ENCODE measurements at regions not wholly inside any gene's neighbourhood (a gene's known extent, or its start where the extent isn't known, plus 50 kb on each side); places are given as distances from the start of the nearest gene placed in this dataset.
"Not testable (repeated sequence)": the region's sequence is repeated elsewhere in the genome, so short reads cannot be mapped to it uniquely, and the experiment has no call there.

DNA sequence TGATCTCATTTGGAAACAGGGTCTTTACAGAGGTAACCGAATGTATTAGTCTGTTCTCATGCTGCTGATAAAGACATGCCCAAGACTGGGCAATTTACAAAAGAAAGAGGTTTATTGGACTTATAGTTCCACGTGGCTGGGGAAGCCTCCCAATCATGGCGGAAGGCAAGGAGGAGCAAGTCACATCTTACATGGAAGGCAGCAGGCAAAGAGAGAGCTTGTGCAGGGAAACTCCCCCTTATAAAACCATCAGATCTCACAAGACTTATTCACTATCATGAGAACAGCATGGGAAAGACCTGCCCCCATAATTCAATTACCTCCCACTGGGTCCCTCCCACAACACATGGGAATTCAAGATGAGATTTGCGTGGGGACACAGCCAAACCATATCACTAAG is 171.8 kb upstream of the ID2 start:
- intact Hi-C loops (cut with micrococcal nuclease) = not testable (repeated sequence)

DNA sequence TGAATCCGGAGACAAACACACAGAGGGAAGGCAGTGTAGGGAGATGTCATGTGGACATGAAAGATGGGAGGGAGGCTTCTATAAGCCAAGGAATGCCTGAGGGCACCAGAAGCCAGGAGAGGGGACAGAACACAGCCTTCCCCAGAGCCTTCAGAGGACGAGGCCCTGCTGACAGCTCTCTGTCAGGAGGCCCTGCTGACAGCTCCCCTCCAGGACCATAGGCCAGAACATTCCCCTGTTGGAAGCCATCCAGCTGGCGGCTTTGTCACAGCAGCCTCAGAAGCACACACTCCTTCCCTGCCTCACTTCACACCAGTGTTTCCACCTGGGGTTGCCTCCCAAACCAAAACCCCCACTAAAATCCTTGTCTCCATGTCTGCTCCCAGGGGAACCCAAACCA is 171.3 kb upstream of the ID2 start:
- intact Hi-C loops (cut with micrococcal nuclease) = no loop called here

DNA sequence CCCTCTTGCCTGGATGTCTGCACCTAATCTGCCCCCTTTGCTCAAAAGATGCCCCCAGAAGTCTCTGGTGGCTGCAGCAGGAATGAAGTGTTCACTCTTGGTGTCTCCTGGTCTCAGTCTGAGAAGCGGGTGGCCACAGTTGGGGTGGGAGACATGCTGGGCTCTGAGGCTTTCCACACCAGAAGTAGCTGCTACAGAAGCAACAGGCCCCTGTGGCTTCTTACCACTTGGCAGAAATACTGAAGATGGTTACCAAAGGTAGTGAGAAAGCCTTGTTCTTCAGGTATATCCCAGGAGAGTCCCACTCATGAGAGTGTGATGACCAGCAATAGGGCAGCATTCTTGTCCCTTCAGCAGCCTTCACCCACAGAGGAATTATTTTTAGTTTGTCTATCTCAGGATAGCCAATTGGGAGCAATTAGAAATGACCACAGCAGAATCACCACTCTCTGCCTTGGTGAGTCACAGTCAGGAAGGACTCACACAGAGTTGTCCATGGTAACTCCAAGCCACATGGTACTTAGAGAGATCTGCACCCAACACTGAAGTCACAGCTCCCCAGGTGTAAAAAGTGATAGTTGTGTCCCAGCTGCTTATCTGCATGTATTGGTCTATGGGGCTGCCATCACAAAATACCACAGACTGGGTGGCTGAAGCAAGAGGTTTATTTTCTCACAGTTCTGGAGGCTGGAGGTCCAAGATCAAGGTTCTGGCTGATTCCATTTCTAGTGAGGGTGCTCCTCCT is 169.8 kb upstream of the ID2 start:
- intact Hi-C loops (cut with micrococcal nuclease) = no loop called here

DNA sequence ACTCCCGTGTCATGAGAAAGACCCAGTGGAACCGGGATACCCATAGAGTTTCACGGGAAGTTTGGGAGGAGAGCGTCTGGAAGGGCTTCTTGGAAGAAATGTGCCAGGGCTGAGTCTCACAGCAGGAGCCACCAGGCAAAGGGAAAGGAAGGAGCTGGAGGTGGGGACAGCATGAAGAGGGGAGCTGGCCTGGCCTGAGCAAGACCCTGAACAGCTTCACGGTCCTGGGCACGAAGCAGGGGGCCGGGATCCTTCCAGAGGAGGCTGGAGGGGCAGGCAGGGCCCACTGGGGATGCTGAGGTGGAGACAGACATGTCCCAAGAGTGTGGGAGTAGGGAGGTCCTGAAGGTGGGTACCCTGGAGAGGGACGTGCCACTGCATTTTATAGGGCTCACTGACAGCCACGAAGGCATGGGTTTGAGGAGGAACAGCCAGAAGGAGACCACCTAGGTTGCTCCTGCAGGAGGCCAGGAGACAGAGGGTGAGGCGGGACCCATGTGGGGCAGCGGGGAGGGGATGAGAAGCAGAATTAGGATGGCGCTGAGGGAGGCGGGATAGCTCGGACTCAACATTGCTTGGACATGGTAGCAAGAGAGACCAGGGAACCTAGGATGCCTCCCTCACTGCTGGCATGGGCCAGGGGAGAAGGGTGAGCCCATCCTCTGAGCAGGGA is 168.1 kb upstream of the ID2 start:
- intact Hi-C loops (cut with micrococcal nuclease) = loop anchor here (2.0 kb wide), 2 partner anchors 33 to 57 kb away; no protein-coding TSS in a partner anchor

DNA sequence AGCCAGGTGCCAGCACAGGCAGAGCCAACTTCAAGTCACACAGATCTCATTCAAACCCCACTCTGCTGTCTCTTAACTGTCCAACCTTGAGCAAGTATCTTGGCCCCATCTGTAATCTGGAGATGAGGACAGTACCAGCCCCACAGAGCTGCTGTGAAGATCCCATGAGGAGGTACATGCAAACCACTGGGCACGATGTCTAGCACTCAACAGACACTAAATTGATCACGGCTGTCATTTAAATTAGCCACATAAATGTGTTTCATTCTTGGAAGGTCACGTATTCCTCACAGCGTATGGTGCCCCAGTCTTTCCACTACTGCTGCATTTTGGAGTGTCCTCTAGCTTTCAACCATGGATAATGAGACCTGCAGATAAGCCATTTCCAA is 167.6 kb upstream of the ID2 start:
- intact Hi-C loops (cut with micrococcal nuclease) = loop anchor here (2.0 kb wide), 2 partner anchors 33 to 57 kb away; no protein-coding TSS in a partner anchor

DNA sequence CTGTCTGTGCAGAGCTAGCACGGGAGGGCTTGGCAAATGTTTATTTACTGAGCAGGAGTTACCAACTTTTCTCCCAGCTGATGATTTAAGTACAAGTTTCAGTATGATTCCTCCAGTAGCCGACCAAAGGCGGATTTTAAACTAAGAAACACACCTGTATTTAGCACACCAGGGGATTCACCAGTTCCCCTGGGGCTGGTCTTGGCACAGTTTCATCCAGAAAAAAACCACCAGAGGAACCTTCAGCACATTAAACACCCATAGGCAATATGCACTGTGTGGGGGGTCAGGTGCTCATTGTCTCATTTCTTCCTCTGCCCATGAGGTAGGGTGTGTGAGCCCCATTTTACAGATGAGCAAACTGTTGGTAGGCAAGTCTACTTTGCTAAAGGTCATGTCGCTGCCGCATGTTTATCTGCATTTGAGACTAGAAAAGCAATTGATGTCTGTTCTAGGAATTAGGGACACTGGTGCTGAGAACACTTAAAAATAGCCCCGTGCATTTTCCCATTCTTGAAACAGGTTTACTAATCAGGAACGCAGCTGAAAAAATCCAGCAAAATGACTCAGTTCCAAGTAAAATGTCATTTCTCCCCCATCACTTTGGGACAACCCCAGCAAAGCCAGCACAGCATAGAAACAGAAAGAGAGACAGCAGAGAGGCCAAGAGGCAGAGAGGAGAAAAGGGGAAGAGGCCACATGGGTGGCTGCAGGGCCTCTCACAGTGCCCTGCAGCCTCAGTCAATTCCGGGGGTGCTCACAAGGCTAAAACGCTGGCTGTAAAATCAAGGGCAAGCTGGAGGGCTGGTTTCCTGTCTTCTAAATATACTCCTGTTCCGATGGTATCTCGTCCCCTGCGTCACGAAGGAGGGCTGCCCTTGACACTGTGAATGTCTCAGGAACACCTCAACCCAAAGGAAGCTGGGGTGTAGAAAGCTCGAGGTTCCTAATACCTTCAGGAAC is 166.8 kb upstream of the ID2 start:
- intact Hi-C loops (cut with micrococcal nuclease) = loop anchor here (1.0 to 2.0 kb wide), 7 partner anchors 8 to 166 kb away; no protein-coding TSS in a partner anchor

DNA sequence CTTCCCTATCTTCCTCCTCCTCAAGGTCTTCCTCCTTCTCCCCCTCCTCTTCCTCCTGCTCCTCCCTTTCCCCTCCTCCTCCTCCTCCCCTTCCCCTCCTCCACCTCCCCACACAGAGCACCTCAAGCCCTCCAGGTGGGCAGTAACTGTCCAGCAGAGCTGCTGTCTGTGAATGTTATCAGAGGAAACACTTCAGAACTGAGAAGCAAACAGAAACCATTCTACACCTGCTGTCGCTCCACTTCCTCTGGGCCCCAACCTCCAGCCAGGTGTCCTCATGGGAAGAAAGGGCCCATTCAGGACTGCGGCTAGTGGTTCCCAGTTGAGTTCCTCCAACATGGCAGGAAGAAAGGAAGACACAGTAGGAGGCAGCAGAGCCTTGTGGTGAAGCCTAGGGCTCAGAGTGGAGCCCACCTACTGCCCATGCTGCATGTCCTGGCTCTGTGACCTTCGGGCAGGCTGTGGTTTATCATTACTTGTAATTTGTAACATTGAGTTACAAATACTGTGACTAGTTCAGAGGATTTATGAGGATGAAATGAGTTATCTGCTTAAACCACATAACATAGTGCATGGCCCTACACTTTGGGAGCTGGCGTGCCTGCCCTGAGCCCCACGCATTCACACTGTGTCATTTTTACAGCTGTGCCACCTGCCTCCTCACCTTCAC is 165.9 kb upstream of the ID2 start:
- intact Hi-C loops (cut with micrococcal nuclease) = loop anchor here (1.0 to 2.0 kb wide), 7 partner anchors 9 to 165 kb away; no protein-coding TSS in a partner anchor

DNA sequence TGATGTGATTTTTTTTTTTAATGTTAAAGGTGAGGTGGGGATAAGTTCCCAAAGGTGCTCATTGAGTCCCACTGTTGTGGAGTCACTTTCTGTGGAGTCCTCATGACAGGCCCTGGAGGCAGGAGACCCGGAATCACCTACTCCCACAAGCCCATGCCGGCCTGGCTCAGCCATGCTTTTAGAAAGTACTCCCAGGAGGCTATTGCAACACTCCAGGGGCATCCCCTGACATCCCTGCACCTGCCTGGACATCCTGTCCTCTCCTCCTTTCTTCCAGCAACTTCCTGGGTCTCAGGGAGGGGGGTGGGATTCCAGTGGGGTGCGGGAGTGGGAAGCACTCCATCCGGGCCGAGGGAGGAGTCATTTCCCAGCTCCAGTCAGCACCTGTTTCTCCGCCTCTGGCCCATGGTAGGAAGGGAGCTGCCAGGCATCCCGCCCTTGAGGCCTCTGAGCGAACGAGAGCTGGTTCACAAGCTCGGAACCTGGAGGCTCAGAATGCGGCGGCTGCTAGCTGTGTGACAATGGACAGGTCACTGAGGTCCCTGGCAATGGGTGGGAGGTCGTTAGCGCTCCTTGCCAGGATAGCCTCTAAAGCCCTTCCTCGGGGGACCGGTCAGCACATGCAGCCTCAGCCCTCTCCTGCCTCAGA is 163.9 kb upstream of the ID2 start:
- intact Hi-C loops (cut with micrococcal nuclease) = no loop called here

DNA sequence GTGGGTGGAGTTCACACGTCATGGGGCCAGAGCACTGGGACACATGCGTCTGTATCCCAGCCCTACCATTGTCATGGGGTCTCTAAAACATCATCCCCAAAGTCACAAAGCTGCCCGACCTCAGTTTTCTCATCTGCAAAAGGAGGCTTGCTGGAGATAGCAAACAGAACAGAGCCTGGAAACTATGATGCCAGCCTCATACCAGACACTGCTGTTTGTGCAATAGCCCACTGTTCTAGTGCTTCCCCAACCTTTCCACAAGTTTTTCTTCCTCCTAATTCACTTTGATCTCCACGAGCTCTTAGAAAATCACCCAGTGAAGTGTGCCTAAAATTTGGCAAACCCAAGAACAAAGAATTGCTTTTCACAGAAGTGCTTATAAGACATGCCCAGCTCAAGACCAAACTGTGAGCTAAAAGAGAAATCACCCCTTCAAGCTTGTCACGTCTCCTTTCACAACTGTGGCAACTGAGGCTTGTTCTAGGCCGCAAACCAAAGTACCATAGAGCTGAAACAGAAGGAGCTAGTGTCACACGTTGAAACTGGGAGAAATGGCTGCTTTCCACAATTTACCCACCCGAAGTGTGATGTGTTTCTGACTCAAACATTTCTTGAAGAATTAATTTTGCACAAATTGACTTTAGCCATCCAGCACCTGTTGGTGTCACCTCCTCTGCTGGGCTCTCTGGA is 162.7 kb upstream of the ID2 start:
- intact Hi-C loops (cut with micrococcal nuclease) = no loop called here

DNA sequence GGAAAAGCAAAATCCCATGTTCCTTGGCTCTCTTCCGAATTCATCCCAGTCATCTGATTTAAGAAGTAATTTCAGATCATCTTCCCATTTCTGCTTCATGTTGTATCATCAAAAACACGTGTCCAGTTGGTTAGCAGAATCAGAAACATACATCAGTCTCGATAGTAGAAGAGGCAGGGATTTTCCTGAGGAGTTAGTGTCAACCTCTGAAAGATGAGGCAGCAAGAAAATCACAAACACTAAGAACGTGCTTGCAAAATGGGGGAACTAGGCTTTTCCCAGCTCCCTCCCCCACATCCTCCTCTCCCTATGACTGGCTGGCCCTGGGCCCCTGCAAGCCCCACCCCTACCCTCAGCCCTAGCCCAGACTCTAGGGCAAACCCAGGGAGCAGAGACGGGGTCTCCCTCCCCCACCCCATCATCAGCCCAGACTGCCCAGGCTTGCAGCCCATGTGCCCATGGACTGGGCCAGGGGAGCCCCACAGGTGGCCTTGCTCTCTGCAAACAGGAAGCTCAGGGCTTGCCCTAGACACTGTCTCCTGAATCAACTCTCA is 161.0 kb upstream of the ID2 start:
- intact Hi-C loops (cut with micrococcal nuclease) = no loop called here

DNA sequence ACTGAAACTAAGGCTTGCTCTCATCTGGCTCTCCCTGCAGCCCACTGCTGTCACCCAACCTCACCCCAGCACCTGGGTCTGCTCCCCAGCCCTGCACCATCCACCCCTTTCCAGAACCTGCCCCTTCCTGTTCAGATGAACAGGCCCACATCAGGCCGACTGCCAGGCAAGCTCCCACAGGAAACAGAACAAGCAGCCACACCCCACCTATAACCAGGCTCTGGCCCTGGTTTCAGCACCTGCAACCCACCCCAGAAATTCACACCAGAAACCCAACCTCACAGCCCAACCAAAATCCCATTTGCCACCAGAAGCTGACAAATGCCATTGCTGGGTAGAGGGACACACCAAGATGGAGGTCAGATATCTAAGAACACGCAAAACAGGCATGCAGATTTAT is 159.2 kb upstream of the ID2 start:
- intact Hi-C loops (cut with micrococcal nuclease) = loop anchor here (2.0 kb wide), 1 partner anchor 18 kb away; no protein-coding TSS in a partner anchor

DNA sequence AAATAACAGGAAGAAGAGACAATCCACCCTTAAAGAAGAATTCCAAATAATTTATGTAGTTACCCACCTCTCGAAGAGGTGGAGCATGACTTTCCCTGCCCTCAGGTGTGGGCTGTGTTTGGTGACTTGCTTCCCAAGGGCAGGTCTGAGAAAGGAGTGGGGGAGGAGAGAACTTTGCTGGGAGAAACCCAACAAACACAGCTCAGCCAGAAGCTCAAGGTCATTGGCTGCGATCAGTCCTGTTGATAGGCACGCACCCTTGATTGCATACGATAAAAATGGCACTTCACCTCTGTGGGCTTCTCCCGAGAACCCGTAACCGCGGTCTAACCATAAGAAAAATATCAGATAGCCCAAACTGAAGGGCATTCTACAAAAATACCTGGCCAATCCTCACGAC is 157.5 kb upstream of the ID2 start:
- intact Hi-C loops (cut with micrococcal nuclease) = no loop called here

DNA sequence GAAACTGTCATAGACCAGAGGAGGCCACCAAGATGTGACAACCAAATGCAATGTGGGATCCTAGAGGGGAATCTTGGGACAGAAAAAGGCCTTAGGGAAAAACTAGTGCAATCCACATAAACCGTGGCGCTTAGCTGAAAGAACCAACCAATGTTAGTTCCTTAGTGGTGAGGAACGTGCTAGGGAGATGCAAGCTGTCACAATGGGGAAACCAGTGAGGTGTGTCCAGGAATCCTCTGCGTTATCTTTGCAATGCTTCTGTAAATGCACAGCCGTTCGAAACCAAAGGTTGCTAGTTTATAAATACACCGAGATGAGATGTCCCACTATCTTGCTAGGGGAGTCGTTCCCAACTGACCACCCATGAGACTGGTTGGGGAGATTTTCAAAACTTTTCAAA is 157.0 kb upstream of the ID2 start:
- intact Hi-C loops (cut with micrococcal nuclease) = no loop called here

DNA sequence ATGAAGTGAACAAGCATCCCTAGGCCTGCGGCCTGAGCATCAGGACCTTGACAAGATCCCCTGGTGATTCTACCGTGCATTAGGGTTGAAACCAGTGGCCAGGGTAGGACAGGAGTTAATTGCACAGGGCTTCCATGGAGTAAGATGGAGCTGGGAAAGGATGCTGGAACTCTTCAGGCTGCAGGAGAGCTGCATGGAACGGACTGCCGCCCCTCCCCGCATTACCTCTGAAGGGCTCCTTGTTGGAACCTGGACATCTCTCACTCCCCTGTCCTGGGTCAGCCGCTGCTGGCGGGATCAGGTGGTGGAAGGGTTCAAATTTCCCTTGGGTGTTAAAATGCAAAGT is 156.6 kb upstream of the ID2 start:
- intact Hi-C loops (cut with micrococcal nuclease) = no loop called here

DNA sequence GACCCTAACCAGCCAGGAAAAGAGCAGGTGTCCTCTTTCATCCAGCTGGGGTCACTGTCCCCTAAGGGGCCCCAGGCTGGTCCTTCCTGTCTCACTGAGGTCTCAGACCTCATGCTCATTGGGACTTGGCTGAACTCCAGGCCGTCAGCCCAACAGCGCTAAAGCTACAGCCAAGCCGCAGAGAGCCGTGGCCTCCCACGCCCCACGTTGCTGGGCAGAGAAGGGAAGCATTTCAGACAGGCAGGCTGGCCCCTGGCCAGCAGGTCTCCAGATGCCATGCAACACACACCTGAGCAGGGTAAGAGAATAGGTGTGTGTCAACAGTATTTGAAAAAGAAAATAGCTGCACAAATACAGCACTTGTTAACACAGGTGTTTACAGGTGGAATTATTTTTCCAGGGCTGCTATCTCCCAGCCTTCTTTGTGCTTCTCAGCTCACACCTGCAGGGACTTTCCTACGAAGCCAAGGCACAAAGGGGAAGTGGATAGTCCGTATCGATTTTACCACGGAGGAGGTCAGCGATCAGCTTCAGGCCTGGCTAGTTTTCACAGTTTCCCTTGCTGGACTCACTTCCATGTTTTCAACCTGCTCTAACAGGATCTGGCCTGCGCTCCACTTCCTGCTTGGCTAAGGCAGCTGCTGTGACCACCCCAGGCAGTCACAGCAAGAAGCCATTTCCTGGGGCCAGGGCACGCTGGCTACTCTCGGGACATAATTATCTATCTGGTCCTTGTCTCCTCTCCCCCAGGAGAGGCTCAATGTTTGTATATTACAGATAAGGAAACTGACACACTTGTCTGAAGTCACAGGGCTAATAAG is 156.1 kb upstream of the ID2 start:
- intact Hi-C loops (cut with micrococcal nuclease) = no loop called here

DNA sequence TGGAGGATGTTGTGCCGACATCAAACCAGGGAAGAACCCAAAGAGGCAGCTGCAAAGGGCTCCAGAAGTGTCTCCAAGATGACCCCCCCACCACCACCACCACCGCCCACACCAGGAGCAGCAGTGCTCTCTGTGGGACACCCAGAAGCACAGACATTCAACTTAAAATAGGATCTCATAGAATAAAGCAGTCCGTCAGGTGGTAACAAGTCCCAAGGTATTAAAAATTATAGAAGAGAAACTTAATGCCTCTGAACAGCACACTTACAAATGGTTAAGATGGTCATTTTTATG is 155.5 kb upstream of the ID2 start:
- intact Hi-C loops (cut with micrococcal nuclease) = no loop called here

DNA sequence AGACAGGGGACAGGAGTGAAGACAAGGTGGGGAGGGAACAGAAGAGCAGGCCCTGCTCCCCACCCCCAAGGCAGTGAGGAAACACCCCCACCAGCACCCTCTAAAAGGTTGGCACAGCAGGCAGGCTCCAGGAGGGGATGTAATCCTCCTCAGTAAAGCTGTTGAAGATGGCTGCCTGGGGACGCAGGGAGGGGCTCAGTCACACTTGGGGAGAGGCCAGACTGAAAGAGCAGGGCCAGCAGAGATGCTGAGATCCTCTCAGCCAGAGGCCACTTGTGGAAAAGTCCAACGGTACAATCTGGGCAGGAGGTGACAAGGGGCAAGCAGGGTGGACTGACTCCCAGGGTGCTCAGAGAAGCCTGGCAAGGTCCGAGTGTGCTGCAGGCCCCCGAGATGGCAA is 154.8 kb upstream of the ID2 start:
- intact Hi-C loops (cut with micrococcal nuclease) = no loop called here

DNA sequence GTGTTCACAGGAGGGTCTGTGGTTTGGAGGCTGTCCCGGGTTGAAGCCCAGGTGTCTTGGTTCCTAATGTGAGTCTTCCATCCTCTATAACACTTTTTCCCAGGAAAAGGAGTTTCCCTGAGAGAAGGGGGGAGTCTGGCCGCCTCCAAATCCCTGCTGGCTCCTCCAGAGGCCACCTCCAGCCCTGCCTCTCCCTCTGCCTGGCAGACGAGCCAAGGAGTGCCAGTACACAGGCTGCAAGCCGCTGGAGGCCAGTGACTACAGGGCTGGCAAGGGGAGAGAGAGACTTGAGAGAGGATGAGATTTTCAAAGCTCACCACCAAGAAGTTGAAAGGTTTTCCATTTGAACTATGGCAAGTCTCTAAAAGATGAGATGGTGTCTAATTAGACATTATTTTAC is 154.2 kb upstream of the ID2 start:
- intact Hi-C loops (cut with micrococcal nuclease) = no loop called here

DNA sequence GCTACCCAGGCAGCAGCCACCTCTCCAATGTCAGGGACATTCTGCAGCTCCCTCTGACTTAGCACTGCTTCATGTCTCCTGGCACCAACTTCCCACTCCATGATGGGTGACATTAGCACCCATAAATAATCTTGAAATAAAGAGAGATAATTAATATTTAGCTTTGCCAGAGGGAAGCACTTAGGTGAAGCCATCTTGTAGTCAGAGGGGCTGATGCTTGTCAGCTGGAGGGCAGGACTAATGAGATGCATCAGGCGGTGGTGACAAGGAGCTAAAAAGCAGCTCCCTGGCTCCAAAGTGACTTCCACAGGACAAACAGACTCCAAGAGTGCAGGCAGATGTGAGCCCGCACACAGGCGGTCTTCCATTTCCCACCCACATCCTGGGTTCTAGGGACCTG is 153.0 kb upstream of the ID2 start:
- intact Hi-C loops (cut with micrococcal nuclease) = no loop called here

All from T-helper 1 cell treated with Interleukin-12 subunit alpha and Interleukin-12 subunit beta and Interleukin-4 antibody, amounts not matched to agents 30 ng/mL and 1 ng/mL, for 36 hours (primary cell).